Activated effector memory CD4-positive, alpha-beta T cell treated with Interleukin-2 at 50 U/mL for 16 hours (primary cell): ENCODE measurements at regions not wholly inside any gene's neighbourhood (a gene's known extent, or its start where the extent isn't known, plus 50 kb on each side); places are given as distances from the start of the nearest gene placed in this dataset.

Experiments used
- DNase-seq: peaks from one replicate; pipeline ENCODE4 v3.0.0-alpha.2; 2020

DNA sequence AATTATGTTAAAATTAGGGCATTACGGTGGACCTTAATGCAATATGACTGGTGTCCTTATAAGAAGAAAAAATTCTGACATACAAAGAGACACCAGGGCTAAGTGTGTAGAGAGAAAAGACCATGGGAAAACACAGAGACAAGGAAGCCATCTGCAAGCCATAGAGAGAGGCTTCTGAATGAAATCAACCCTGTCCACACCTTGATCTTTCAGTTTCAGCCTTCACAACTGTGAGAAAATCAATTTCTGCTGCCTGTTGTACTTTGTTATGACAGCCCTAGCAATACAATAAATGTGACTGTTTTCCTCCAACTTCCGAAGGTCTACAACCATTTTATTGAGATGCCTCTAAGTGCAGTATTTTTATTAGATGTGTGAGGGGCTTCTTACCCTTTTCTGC, 1407.2 kb downstream of the MRPL39 start:
- no peak for DNase-seq

DNA sequence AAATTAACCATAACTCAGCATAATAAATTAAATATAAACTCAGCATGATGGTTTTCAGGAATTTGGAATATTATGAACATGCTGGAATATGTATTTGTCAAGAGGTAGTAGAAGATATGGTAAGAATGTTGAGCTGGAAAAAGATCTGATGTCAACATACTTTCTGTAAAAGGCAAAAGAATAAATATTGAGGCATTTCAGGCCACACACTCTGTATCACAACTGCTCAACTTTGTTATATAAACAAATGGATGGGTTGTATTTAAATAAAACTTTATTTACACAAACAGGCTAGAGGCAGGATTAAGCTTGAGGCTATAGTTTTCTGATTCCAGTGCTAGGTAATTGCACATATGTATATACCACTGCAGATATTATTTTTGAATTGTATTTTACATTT, 1409.4 kb downstream of the MRPL39 start:
- no peak for DNase-seq

DNA sequence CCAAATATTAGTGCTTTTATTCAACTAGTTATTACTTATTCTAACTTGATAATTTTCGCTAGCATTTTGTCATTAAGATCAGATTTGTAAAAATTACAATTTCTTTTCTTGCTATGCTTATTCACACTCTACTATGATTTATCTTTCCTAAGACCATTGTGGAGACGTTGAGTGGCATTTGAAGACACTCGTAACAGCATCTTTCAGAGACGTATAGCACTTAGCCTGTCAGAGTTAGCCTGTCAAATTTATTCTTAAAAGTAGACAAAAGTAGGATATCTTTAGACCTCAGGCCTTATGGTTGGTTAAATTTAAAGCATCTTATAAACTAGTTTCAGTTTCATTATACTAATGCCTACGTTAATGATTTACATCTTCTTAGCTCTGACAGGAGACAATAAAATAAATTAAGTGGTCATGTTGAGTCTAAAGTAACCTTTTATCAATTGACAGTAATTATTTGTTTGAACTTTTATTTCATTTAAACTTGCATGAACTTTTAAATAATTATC, 1410.1 kb downstream of the MRPL39 start:
- DNase-seq, result no peak

DNA sequence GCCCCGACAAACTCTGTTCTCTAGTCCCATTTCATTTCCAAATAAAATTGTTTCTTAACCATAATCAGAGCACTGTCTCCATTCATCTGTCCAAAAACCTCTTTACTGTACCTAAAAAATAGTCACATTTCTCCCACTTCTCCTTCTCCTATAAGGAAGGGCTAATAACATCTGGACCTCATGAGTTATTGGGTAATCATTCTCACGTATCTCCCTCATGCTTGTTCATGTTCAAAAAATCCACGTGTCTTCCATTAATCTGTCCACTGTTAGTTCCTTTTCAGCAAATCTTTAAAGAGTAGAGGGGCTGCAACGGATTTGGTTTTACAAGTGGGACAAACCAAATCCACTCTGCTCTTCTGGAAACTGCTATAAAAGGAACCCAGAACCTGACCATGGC, 1418.8 kb downstream of the MRPL39 start:
- no peak for DNase-seq

DNA sequence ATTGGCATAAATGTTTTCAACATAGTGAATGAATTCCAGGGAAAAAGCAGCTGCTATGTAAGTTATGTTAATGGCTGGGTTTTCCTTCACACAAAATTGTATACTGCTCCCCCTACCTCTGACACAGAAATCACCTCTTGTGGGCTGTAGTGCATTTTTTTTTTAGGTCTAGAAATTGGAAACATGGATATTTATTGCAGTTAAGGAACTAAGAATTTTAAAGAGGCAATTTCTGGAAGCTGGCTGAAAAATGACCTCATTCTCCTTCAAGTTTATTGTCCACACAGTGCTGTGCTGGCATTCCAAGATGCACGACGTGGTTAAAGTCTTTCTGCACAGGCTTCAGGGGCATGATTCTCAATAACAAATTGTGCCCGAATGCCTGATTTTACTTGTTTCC, 1424.2 kb downstream of the MRPL39 start:
- no peak for DNase-seq

DNA sequence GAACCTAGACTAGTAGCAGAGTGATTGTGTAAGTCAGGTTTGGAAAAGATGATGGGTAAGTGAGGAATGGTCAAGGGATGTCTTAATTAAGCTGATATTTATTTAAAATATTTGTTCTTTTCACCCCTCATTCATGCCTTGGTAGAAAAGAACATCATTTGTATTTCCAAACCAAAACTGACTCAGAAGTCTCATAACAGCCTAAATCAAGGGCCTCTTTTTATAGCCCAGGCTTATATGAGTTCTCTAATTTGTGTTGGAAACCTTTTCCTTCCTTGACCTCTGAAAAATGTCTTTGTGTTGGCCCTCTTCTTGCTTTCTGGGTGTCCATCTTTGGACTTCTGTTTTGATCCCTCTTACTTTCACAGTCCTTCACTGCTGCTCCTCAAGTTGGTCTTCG, 1428.2 kb downstream of the MRPL39 start:
- DNase-seq, result no peak

DNA sequence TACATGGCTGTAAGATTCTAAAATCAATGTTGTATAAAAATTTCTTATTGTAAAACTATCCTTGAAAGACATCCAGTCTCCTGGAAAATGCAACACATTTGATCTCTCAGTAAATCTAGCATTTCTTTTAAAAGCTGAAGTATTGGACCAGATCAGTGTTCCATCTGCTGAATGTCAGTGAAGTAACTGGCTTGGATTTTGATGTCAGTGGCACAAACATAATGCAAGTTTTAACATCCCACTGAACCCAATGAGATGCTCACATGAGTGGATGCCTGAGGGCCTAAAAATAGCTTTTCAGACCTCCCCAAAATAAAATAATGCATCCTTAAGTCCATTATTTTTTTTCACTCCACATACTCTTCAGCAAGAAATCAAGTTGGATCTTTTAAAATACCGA, 1432.2 kb downstream of the MRPL39 start:
- no peak for DNase-seq

DNA sequence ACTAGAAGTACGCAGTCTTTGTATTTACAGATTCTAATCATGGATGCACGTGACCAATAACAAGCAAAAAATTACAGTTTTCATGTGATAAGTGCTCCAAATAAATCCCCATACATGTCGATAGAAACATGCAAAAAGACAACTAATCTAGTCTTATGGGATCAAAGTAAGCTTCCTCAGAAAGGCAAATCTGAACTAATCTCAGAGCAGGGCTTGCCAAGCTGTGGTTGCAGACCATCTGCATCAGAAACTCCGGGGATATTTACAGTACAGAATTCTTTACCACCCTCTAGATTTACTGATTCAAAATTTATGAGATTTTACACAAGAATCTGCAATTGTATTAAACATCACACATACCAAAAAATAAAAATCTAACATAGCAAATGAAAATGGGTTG, 1435.5 kb downstream of the MRPL39 start:
- no peak for DNase-seq

DNA sequence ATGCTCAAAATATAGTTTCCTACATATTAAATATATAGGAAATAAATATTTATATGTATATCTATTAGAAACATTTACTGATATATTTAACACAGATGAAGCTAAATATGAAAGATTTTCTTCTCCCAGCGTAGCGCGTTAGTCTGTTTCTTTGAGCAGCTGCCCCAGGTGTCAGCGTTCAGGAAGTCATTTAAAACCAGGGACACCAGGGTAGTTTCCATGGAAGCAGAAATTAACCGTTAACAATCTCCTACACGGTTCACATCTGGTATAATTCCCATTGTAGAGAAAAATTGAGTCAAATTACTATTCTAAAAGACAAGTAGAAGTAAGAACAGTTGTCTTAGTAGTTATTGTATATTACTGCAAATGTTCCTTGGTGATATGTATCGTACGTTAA, 1443.7 kb downstream of the MRPL39 start:
- DNase-seq, result no peak

DNA sequence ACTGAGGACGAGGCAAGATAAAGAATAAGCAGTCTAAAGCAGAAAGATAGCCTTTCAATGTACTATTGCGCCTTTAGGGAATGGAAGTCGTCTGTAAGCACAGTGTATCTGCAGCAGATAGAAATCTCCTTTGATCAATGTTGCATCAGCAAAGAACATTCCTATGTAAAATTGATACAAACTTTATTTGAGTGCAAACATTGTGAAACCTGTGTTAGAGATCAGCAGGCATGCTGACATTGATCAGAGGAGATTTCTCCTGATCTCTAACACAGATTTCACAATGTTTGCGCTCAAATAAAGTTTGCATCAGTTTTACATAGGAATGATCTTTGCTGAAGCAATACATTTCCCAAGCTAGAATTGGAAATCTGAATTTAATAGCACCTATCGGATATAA, 1446.8 kb downstream of the MRPL39 start:
- no peak for DNase-seq

DNA sequence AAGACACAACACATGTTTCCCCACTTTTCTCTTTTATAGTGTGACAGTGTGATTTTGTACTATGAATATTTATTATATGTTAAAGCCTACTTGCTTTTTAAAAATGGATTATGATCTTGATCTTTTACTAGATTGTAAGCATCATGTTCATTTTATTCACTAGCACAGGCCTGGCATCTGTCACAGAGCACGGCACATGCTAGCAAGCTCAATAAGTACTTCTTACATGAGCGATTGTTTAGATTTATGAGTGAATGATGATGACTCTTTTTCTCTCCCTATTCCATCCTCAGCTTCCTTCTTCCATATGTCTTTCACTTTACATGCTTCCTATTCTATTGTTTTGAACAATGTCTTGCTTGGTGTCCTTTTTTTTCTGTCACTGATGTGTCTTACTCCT, 1454.1 kb downstream of the MRPL39 start:
- no peak for DNase-seq

DNA sequence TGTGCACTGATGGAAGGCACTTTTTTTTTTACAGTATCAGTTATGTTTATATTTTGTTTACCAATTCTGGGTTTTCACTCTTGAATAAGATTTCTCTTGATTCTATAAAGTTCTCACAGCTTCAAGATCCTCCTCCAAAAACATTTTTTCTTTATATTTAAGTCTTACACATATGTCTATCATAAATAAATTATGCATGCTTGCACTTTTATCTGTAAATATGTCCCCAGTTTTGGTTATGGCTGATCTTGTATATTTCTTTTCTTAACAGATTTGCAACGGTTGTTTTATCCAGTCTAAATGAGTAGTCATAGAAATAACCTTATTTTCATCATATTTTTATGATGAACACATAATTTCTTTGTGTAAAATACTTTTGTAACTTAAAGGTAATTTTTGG, 1456.5 kb downstream of the MRPL39 start:
- DNase-seq, result no peak

DNA sequence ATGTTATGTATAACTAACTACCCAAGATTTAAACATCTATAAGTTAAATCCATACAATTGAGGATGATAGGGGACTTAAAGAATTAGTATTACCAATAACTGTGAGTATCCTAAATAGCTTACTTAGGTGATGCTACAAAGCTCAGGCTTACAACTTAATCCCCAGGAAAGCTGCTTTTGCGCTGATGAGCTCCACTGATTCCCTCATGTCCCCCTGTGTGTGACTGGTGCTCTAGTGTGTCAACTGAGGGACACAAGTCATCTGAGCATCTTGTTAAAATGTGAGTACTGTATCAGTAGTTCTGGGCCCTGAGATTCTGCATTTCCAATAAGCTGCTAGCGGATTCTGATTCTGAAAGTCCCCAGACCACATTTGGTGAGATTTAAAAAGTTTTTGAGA, 1458.8 kb downstream of the MRPL39 start:
- DNase-seq, result no peak

DNA sequence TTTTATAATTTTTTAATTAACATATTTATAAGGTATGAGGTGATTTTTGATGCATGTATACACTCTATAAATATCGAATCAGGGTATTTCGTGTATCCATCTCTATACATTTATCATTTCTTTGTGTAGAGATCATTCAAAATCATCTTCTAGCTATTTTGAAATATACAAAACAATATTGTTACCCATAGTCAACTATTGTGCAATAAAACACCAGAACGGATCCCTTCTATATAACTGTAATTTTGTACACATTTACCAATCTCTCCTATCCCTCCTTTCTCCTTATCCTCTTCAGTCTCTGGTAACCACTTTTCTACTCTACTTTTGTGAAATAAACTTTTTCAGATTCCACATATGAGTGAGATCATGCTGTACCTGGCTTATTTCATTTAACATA, 1459.6 kb downstream of the MRPL39 start:
- DNase-seq, result no peak

DNA sequence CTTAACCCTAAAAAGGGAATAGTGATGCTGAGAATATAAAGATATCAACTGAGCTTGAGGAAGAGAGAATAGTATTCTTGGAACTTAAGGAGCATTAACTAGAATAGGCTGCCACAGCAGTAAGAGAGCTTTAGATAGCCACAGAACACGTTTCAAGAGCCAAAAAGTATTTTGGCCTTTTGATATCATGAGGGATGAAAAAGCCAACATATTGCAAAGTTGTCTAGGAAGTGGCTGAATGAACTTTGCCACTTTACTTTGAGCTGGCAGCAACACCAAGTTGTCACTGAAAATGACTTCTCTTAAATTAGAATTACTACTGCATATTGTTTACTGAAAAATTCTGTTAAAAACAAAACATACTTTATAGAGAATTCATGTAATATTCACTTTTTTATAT, 1476.2 kb downstream of the MRPL39 start:
- DNase-seq, result no peak

DNA sequence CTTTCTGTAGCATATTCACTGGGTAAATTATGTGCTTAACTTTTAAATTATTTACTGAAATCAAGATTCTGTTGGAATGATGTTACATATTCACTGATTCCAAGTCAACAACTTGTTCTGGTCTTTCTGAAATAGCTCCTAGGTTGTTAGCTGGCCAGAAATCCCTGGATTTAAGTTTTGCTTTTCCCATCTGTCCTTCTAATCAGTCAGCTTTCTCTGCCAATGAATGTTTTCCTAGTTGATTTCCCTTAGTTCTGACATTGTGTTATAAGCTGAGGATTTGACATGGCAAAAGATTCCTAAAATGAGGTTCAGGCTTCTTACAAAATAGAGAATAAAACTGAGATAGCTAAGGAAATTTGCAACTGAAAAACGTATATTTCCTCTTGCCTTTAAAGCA, 1479.6 kb downstream of the MRPL39 start:
- no peak for DNase-seq

DNA sequence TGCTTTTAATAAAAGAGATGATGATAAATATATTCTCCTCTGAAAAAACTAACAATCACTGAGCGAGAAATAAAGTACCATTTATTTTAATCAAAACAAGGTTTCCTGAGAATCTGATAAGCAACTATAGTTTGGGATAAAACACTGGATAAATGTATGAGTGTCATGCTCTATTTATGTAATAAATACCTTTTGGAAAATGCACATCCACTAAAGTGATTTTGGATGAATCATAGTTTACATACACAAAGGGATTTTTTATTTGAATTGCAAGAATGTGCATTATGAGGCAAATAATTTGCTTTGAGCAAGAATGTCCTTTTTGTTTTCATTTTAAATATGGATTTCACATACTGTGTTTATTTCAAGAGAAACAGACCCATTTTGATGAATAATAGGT, 1483.5 kb downstream of the MRPL39 start:
- no peak for DNase-seq

DNA sequence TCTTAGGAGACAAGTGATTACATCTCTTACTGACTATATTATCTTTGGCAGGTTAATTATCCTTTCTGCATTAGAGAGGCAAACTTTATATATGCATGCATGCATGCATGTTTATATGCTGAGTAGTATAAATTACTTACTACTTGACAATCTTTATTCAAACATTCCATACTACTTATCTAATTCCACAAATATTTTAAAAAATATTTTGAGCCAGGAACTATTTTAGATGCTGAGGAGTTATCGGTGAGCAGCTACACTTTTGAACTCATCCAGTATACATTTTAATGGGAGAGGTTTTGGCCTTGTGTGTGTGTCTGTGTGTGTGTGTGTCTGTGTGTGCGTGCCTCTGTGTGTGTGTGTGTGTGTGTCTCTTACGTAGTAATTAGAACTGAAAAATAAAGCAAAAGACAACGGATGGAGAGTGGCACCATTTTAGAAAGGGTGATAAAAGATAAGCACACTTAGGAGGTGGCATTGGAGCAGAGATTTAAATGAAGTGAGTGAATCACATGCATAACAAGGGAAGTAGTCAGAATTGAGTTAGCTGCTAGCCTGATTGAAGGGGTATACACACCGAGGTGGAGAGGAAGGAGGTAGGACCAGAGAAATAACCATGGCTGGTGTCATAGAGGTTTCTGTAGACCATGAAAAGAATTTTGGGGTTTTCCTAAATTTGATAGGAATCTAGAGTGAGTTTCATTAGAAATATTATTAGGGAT, 1488.4 kb downstream of the MRPL39 start:
- DNase-seq, result no peak

DNA sequence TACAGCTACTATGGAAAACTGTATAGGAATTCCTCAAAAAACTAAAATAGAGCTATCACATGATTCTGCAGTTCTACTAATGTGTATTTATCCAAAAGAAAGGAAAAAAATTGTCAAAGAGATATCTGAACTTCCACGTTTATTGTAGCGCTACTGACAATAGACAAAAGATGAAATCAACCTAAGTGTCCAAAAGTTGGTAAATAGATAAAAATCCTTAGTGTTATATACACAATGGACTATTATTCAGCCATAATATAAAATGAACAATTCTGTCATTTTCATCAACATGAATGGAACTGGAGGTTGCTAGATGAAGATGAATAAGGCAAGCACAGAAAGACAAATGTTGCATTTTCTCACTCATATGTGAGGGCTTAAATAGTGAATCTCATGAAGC, 1492.1 kb downstream of the MRPL39 start:
- no peak for DNase-seq

DNA sequence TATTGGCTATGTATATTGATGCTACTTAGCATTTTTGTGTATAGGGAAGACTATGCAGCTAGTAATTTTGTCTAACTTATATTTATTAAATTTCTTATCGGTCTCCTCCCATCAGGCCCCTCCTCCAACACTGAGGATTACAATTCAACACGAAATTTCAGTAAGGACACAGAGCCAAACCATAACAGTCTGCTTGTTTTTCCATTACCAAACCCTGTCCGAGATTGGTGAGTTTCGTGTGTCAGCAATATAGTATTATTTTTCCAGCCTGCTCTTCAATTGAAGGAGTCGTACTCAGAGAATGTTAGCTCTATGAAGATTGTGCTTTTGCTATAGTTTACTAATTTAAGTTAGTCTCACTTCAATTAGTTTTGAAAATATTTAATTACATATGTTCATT, 1495.3 kb downstream of the MRPL39 start:
- no peak for DNase-seq

DNA sequence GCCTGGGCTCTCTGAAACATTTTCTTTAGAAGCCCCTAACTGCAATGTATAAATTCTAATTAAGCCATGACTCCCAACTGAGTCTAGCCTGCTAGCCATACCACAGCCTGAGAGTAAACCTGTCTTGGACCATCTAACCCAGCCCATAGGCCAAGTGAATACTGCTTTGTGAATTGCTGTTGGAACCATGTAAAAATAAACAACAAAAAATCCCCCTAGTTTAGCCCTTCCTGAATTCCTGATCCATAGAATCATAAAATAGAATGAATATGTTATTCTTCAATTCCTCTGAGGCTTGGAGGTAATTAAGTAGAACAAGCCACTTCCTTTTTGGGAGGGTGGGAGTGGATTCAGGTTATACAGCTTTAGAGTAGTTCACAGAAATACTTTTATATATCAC, 1496.4 kb downstream of the MRPL39 start:
- DNase-seq, result no peak

DNA sequence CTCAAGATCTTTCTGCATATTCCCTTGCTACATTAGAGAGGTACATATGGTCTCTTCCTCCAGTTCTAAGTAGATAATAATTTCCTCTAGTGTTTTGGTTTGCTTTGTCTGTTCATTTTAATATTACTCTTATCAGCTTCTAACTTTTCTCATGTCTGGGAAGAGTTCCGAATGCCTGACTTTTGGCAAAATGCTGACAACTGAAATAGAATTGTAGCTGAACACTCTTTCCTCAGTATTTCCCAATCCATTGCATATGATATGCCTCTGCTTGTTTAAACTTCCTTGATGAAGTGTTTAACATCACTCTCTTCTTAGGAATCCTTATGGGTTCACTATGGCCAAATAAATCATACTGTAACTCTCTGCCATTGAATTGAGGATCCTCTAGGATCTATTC, 1510.1 kb downstream of the MRPL39 start:
- DNase-seq, result no peak

DNA sequence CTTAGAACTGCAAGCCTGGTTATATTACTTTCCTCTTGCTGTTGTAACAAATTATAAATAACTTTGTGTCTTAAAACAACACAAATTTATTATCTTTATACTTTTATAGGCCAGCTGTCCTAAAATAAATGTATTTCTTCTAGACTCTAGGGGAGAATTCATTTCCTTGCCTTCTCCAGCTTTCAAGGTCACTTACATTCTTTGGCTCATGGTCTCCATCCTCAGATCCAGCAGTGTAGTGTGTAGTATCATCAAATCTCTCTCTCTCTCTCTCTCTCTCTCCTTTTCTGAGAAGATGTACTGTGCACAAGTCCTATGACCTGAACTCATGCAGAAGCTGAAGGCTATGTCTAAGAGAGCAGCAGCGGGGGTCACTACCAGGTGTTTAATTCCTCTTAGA, 1510.6 kb downstream of the MRPL39 start:
- no peak for DNase-seq

DNA sequence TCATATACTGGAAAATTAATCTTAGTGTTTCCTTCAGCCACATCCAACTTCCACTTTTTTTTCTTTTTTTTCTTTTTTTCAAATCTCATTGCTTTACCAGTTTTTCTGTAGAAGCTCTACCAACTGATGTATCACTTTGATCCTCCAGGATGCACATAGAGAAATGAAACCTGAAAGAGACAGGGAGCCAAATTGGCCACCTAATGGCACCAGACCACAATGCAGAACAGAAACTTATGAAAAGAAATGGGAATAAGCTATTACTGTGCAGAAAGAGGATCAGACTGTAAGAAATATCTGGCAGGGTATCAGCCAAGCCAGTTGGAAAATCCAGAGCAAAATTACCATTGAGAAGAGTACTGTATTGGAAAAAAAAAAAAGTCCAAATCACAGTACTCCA, 1514.2 kb downstream of the MRPL39 start:
- DNase-seq, result no peak

DNA sequence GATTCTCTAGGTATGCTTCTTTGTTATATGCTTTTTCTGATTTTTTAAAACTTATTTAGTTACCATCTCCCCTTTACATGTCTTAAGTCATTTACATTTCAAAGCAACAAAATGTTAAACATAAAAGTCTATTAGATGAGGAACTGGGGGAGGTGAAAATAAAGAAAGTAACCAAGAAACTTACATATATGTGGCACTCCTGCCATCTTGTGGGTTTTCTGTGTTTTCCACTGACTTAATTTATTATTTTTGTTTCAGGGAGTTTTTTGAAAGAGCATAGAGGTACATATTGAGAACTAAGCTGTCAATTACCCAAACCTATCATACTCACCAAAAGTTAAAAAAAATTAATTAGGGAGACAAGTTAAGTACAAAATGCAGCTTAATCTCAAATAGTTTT, 1531.1 kb downstream of the MRPL39 start:
- no peak for DNase-seq

DNA sequence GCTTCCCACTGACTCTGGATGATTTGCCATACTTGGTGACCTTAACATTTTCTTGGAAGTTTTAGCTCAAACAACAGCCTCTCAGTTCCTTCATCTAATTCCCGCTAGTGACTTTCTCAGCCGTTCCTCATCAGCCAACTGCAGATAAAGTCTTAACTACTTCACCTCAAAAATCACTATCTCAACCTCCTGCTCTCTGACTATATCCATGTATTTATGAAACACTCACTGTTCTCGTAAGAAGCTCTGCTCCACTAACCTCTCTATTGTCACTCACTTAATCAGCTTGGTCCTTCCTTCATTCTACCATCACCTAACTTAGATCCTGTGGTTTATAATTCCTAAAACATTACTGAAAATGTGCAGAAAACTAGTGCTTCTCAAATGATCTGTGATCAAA, 1551.6 kb downstream of the MRPL39 start:
- DNase-seq, result no peak
